Liver (tissue), 3 donors: ENCODE measurements at regions not wholly inside any gene's neighbourhood (a gene's known extent, or its start where the extent isn't known, plus 50 kb on each side); places are given as distances from the start of the nearest gene placed in this dataset.

Experiments used
- EGR1 ChIP-seq, 2 donors: IDR thresholded peaks; 2 replicates each; pipeline ENCODE4 v1.6.1; 2016 to 2018; ENCODE audit warnings: antibody characterized with exemption in 2 of 2, low read depth in 2 of 2
- FOXA1 ChIP-seq: IDR thresholded peaks from 2 replicates; pipeline ENCODE4 v1.6.1; 2016; ENCODE audit warnings: antibody characterized with exemption
- GABPA ChIP-seq, 2 donors: IDR thresholded peaks in 1 of 2; conservative IDR thresholded peaks in 1 of 2; 2 replicates each; pipeline ENCODE4 v1.6.1; 2016; ENCODE audit warnings: antibody characterized with exemption in 2 of 2, mild to moderate bottlenecking in 1 of 2, moderate library complexity in 1 of 2
- JUND ChIP-seq, 2 donors: IDR thresholded peaks; 2 replicates each; pipeline ENCODE4 v1.6.1; 2016; ENCODE audit warnings: antibody characterized with exemption in 2 of 2
- SP1 ChIP-seq: IDR thresholded peaks from 2 replicates; pipeline ENCODE4 v1.6.1; 2018; ENCODE audit warnings: antibody characterized with exemption, mild to moderate bottlenecking
- TAF1 ChIP-seq: conservative IDR thresholded peaks from 2 replicates; pipeline ENCODE4 v1.6.1; 2016; ENCODE audit warnings: antibody characterized with exemption, mild to moderate bottlenecking
- YY1 ChIP-seq: IDR thresholded peaks from 2 replicates; pipeline ENCODE4 v1.6.1; 2016; ENCODE audit warnings: antibody characterized with exemption, mild to moderate bottlenecking
- TF ChIP-seq, protein P1 (sequence below): IDR thresholded peaks from 2 replicates; pipeline ENCODE4 v1.6.1; 2016; ENCODE audit warnings: antibody characterized with exemption
- TF ChIP-seq, protein P2 (sequence below): fragments of 150-350 bp; IDR thresholded peaks from 2 replicates; pipeline ENCODE4 v1.5.1; 2017; ENCODE audit warnings: improper control_type of control experiment, low read depth, low read length; ENCODE audit not compliant: missing input control
- TF ChIP-seq, protein P3 (sequence below): IDR thresholded peaks from 2 replicates; pipeline ENCODE4 v1.6.1; 2016; ENCODE audit warnings: antibody characterized with exemption
- TF ChIP-seq, protein P4 (sequence below): IDR thresholded peaks from 2 replicates; pipeline ENCODE4 v1.6.1; 2016; ENCODE audit warnings: antibody characterized with exemption
- donor health status: healthy.
- donor health status: healthy.

DNA sequence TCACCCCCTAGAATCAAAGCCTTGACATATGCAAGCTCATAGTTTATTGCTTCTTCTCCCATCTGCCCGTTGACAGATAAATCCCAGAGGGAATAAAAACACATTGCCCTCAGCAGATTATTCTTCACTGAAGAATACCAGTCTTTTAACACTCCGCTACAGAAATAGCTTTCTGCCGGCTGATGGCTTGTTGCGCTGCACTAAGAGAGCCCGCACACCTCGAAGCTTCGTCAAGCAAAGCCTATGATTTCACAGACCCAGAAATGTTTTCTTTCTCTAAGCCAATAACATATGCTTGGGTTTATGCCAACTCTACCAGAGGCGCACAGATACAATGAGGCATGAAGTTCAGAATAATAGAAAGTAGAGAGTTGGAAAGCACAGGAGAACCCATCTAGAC, 208.9 kb upstream of the FOXQ1 start:
- TF ChIP-seq, protein P1, sequence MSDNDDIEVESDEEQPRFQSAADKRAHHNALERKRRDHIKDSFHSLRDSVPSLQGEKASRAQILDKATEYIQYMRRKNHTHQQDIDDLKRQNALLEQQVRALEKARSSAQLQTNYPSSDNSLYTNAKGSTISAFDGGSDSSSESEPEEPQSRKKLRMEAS, result no peak
- TF ChIP-seq EGR1 (IDR thresholded peaks at IDR 0.05; ENCODE audit: low read depth in 2 of 2), result no peak
- TF ChIP-seq, protein P2, sequence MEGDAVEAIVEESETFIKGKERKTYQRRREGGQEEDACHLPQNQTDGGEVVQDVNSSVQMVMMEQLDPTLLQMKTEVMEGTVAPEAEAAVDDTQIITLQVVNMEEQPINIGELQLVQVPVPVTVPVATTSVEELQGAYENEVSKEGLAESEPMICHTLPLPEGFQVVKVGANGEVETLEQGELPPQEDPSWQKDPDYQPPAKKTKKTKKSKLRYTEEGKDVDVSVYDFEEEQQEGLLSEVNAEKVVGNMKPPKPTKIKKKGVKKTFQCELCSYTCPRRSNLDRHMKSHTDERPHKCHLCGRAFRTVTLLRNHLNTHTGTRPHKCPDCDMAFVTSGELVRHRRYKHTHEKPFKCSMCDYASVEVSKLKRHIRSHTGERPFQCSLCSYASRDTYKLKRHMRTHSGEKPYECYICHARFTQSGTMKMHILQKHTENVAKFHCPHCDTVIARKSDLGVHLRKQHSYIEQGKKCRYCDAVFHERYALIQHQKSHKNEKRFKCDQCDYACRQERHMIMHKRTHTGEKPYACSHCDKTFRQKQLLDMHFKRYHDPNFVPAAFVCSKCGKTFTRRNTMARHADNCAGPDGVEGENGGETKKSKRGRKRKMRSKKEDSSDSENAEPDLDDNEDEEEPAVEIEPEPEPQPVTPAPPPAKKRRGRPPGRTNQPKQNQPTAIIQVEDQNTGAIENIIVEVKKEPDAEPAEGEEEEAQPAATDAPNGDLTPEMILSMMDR, result no peak
- TF ChIP-seq GABPA (IDR thresholded peaks at IDR 0.05 in 1 of 2, conservative IDR thresholded peaks at IDR 0.05 in 1 of 2), result no peak
- no peak for TF ChIP-seq YY1
- TF ChIP-seq, protein P3, sequence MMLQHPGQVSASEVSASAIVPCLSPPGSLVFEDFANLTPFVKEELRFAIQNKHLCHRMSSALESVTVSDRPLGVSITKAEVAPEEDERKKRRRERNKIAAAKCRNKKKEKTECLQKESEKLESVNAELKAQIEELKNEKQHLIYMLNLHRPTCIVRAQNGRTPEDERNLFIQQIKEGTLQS, result no peak
- TF ChIP-seq, protein P4, sequence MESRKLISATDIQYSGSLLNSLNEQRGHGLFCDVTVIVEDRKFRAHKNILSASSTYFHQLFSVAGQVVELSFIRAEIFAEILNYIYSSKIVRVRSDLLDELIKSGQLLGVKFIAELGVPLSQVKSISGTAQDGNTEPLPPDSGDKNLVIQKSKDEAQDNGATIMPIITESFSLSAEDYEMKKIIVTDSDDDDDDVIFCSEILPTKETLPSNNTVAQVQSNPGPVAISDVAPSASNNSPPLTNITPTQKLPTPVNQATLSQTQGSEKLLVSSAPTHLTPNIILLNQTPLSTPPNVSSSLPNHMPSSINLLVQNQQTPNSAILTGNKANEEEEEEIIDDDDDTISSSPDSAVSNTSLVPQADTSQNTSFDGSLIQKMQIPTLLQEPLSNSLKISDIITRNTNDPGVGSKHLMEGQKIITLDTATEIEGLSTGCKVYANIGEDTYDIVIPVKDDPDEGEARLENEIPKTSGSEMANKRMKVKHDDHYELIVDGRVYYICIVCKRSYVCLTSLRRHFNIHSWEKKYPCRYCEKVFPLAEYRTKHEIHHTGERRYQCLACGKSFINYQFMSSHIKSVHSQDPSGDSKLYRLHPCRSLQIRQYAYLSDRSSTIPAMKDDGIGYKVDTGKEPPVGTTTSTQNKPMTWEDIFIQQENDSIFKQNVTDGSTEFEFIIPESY, result no peak
- no peak for TF ChIP-seq SP1
- no peak for TF ChIP-seq TAF1
- TF ChIP-seq JUND (IDR thresholded peaks at IDR 0.05), result no peak
- no peak for TF ChIP-seq FOXA1
